HG03520 (cell line): ENCODE measurements at regions not wholly inside any gene's neighbourhood (a gene's known extent, or its start where the extent isn't known, plus 50 kb on each side); places are given as distances from the start of the nearest gene placed in this dataset.

Source experiments
- ATAC-seq: cut with Tn5 transposase; IDR thresholded peaks from one replicate; pipeline ENCODE4 v1.9.1; 2021; ENCODE audit warnings: mild to moderate bottlenecking, moderate library complexity; ENCODE audit not compliant: unreplicated experiment

DNA sequence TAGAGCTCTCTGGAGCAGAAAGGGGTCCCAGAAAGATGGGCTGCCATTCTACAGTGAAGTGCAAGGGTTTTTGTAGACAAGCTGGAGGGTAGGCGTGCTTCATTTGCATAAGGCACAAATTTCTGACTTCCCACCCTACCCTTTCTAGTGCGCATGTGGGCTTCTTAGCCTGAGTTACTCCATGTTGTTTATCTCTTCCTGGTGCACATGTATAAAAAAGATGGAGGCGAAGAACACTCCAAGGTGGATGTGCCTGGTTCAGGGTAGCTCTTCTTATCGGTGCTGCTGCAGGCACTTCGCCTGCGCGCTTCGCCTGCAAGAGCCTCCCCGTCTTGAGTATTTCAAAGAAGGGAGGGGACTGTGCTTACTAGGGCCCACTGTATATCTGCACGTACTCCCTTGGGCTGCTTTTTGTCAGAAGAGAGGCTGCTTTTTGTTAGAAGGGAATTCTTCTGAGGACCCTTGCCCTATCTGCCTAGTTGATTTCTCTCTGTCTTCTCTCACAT, 1047.3 kb upstream of the CNTN5 start:
- ATAC-seq = no peak

DNA sequence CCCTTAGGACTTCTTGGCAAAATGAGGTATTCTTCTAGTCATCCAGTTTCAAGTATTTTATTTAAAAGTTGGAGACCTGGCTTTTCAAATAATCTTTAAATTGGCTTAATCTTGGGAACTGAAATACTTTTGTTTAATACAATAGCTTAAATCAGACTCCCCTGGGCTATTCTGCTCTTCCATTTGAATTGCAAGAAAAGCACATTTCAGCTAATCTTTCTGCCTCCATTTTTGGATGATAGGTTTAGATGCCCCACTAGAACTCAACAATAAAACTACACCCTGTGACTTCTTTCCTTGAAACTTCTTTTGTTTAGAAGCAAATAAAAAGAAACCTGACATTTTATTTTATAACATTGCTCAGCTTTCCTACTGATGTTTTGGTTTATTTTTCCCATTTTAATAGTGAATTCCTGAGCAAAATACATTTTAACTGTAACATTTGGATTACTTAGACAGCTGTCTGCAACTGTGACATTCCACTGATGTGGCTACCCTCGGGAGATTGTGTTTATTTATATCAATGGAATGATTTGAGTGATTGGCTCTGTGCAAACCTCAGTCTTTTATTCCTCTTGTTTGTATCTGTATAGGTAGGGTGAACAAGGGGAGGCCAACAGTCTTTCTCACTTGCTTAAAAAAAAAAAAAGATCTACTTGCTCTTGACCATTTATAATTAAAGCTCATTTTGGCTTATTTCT, 1045.8 kb upstream of the CNTN5 start:
- no peak for ATAC-seq

DNA sequence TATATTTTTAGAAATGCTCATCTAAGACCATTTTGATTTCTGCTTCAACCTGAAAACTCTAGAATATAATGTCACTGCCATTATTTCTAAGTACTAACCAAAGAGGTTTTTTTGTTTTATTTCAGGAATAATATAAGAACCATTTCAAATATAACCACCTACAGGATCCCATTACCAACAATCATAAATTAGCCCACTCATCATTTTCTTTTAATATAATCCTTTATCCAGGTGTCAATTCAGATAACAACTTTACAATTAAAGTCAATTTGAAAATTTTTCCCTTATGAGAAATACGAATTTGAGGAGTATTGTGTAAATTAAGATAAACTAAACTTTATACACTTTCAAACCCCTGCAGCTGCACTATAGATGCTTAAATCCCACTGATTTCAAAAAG, 1043.0 kb upstream of the CNTN5 start:
- ATAC-seq = no peak

DNA sequence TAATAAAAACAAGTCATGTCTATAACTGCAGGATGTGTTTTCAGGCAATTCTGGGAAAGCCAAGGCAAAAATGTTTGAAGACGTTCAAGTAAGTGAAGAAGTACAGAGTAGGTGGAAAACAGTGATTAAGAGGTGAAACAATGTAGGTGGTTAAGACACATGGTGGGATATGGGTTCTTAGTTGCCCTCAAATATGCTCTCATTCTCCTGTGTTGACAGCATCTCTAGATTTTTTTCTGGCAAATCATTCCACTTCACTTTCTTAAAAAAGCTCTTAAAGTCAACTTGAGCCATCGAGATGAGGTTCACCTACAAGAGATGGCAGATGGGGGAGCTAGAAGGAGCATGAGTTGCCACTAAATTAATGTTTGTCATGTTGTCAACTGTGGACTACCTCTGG, 1041.0 kb upstream of the CNTN5 start:
- no peak for ATAC-seq

DNA sequence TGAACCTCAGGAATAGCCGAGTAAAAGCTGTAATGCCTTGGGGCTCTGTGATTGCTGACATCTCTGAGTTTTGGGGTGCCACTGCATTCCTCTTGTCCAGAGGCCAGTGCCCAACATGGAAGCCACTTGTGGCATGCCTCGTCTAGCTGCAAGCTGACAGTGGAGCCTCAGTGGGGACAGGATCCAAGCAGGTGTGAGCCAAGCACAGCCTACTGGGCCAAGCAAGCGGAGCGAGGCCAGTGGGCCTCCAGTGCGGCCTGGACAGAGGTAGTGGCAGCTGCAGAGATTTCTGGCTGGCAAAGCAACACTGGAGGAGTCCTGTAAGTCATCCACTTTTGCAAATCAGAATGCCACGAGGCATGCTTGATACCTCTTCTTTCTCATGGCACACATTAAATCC, 1038.2 kb upstream of the CNTN5 start:
- ATAC-seq = no peak

DNA sequence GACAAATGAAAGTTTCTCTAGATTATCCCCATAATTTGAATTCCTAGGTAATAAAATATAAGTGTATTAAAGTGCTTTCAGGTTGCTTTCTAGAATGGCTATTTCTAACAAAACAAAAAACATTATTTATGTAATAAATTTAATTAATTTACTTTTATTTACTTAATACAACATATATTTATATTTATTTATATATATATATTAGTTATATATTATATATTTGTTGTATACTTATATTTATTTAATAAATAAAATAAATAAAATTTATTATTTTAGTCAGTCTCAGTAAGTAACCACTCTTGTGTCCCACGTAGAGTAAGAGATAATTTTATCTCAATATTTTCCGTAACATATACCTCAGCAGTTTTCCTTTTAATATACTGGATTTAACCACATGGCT, 1031.6 kb upstream of the CNTN5 start:
- no peak for ATAC-seq

DNA sequence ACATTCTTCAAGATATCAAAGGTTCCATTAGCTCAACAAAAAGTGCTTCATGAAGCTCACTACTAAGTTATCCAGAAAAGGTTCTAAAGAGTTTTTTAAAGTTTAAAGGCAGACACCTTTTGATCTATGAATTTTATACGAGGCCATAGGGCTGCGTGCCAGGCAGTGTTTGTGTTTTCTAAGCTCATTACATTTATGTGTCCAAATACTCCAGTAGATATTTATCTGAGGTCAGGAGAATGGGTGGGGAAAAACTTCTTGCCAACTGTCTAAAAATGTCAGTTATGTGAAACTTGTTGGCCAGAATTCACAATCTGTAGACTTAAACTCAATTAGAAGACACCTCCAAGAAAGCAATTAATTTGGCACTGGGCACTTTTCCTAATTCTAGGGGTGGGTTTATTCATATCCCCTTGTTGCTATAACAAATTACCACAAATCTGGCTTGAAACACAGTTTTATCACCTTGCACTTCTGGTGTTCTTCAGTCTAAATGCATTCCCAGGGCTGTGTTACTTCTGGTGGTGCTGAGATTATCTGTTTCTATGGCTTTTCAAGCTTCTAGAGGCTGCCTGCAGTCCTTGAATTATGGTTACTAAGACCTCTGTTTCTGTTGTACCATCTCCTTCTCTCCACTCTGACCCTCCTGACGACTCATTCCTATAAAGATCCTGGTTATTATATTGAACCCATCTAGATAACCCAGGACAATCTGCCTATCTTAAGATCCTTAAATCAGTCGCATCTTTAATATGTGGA, 1030.4 kb upstream of the CNTN5 start:
- no peak for ATAC-seq

DNA sequence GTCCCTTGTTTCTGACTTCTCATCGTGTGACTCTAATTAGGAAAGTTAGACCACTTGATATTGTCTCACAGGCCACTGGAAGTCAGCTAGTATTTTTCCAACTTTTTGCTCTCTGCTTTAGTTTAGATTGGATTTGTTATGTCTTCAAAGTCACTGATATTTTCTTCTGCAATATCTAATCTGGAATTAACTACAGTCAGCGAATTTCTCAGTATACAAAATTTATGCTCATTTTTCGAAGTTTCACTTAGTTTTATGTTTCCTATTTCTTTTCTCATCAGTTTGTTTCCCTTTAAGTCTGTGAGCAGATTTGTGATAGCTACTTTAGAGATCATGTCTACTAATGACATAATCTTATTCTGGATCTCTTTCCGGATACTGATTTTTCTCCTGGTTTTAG, 1027.2 kb upstream of the CNTN5 start:
- ATAC-seq = no peak

DNA sequence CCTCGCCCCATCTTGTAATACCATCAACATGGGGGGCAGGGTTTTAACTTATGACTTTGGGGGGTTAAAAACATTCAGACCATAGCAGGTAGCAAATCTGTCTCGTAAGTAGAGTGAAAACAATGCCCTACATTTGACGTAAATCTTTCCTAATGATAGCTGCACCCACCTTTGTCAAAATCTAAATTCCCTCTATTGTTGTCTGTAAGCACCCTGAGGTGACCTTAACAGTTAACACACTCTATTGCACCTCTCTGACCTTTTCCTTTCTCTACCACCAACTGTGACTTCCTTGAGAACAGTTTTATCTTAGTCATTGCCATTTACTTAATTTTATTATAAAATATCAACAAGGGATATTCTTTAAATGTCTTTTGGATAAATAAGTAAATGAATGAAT, 1024.9 kb upstream of the CNTN5 start:
- ATAC-seq = no peak

DNA sequence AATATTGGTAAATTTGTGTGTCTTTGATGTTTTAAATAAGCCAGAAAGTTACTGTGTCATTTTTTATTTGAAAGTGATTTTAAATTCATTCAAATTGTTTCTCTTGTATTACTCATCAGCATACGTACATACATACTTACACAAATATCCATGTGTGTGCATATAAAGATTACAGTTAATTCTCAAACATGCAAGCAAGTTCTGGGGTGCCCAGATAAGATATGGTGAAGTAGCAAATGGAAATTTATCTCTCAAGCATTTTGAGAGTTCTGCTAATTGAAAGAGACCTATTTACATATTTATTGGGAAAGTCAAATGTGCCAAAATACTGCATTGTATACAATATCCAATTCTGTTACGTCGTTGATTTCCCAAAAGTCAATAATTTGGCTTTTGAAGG, 1024.0 kb upstream of the CNTN5 start:
- ATAC-seq = no peak

DNA sequence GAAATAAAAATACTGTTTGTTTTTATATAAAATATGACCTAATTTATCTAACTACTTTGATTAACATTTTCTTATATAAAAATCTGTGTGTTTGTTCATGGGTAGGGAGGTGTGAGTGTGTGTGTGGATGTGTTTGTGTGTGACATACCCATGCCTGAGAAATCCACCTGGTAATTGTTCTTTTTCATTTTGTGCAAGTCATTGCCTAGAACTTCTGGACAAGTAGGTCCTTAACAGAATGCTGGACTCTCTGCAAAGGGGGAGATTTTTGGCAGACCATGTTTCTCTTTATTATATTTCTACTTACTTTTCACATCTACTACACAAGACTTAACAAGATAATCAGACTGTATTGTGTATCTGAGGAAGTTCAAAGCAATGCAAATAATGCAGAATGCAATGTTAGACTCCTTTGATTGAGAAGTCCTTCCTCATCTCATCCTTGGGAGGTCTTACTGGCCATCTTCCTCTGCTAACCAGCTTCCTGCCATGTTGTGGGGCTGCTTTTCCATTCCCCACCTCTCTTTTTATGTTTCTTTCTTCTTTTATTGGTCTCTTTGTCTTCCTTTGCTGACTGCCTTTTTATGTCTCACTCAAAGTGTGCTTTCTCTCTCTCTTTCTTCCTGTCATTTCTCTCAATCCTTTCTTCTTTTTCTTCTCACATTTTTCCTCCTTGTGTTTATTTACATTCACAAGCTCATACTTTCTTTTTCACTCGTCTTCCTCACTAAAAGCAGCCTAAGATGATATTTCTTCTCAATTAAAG, 1017.0 kb upstream of the CNTN5 start:
- ATAC-seq = no peak

DNA sequence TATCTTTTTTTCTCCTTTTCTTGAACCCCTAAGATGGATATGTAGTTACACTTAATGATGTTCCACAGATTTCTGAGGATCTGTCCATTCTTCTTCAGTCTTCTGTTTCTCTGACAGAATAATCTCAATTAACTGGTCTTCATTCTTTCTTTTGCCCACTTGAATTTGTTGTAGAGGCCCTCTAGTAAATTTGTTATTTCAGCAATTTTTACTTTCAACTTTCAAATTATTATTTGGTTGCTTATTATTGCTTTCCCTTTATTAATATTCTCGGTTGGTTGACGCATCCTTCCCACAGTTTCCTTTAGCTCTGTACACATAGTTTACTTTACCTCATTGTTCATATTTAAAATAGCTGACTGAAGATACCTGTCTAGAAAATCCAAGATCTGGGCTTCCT, 1013.7 kb upstream of the CNTN5 start:
- no peak for ATAC-seq

DNA sequence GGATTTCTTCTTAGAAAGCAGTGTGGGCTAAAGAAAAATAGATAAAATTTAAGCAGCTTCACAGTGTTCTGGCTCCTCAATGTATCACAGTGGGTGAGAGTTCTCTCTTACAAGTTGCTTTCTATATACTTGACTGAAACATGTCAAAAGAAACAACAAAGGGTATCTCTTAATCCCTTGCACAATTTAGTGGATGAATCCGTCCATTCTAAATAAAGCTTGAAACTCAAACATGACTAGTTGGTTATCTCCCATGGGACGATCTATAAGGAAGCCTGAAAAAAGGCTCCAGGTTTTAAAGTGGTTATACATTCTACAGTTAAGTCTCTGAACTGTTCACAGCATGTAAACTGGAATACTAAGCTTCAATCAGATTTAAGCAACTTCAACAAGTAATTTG, 993.1 kb upstream of the CNTN5 start:
- no peak for ATAC-seq

DNA sequence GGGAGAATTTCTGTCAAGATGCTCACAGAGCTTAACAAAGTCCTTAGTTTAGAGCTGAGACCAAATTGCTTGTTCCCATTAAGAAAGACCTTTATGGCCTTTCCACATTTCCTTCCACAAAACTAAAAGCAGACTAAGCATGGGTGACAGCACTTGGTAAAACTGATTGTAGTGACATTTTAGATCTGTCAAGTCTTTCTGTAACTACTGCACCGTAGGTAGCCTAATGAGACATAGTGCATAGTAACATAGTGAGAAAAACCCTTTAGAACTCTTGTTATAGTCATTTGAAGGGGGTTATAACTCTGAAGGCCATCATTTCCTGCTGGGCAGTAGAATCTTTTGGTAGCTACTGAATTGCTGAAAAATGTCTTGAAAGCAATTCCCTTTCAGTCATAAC, 990.9 kb upstream of the CNTN5 start:
- ATAC-seq = no peak

DNA sequence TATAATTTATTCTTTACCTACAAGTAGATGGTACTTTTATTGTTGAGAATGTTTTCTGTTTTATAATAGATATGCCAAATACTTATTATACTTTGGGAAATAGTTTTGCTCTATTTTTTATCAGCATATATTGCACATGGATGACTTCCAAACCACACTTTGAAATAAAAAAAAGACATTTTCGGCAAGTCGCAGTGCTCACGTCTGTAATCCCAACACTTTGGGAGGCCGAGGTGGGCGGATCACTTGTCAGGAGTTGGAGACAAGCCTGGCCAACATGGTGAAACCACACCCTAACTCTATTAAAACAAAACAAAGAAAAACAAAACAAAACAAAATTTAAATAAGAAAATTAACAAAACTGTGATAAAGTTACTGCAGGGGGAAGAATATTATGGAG, 983.9 kb upstream of the CNTN5 start:
- no peak for ATAC-seq

DNA sequence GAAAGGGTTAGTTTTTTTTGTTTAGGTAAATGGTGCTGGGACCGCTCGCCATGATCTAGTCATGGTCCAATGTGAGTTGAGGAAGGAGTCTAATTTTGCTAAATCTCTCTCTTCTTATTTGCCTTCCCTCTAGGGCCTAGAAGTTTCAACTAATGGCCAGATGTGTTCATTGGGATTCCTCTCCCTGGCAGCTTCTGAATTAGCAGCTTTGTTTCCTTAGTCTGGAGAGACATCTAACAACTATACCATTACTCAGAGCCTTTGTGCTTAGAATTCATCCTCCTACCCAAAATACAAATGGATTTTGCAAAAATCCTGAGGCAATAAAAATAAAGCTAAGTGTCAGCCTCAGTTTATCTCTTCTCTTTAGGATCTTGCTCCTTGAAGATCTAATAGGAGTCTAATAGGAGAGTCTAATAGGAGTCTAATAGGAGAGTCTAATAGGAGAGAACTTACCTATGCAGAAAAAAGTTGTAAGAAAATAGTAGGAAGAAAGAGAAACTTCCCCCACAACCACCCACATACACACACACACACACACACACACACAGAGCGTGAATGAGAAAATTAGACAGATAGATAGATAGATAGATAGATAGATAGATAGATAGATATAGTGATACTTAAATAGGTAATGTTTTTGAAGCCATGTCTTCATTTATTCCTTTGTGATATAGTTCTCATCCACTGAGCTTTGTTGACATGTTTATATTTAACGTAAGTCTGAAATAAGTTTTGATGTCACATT, 980.5 kb upstream of the CNTN5 start:
- ATAC-seq = no peak

DNA sequence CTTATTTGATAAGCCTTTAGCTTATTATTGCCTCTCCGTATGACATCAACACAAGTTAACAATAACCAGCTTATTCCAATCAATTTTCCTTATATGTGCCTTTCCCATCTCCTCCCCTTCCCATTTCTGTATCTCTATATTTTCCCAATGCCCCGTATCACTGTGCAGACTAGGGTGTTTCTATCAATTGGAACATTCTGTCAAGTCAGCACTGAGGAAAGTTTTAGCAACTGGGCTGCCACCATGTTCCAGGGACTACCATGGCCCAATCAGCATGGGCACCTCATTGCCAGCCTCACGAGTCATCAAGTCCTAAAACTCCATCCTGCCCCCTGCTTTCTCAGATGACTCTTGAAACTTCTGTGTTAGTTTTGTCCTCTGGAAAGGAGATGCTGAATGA, 973.1 kb upstream of the CNTN5 start:
- no peak for ATAC-seq

DNA sequence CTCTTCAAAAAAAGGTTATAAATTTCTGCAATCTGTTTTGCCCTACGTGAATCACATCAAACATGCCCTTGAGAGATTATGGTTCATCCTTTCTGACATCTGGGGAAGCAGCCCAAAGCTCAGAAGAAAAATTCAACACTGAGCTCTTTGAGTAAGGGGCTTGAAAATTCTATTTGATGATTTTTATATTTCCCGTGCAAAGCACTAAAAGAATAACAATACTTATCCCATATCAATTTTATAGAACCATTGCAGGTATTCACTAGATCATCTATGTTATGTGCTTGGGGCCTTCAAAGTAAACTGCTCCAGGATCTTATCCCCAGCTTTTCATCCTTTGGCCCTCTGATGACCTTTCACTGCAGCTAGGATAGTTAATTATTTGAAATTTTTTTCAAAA, 966.9 kb upstream of the CNTN5 start:
- no peak for ATAC-seq

DNA sequence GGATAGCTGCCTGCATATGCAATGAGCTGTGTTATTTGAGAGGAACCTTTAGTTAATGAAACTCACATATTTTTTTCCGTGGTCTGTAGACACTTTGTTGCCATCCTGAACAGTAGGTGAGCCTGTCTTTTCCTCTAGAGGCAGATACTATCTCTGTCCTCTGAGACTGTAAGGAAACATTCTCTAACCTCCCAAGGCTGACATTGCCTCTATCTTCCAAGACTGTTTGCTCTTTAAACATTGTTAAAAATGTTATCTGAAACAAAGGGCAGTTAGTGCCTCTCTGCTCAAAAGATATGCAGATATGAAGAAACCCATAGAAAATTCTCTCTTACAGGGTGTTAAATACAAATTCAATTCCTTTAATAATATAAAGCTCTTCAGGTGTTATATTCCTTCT, 963.8 kb upstream of the CNTN5 start:
- ATAC-seq = no peak

DNA sequence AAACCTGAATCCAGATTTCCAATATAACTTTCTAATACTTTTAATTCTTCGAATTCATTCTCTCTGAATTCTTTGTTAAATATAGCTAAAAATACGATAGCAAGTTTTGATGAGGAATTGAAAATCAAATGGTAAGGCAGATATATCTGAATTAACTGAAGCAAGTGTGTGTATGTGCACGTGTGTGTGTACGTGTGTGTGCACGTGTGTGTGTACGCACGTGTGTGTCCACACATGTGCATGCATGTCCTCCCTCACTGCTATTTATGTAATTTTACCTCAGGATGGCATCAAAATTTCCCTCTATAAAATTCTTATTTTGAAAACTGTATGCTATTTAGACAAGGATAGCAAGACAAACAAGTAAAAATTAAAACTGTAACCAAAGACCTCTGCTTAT, 961.3 kb upstream of the CNTN5 start:
- ATAC-seq = no peak

DNA sequence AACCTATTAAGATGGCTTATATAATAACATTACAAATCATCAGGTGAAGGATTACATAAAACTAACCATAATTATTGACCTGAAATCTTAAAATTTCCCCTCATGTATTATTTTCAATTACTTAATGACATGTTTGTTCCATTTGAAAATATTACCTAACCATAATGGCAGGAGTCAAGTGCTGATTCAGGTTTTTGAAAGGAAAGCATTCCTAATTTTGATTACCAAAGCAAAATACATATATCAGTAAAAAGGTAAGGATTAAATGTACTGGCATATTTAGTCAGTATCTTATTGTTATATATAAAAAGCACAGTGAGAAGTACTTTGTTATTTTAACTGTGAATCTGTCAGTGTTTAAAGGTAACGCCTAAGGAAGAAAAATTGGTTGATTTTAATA, 960.0 kb upstream of the CNTN5 start:
- ATAC-seq = no peak
